ENCODE measurements at regions not wholly inside any gene's neighbourhood (a gene's known extent, or its start where the extent isn't known, plus 50 kb on each side); places are given as distances from the start of the nearest gene placed in this dataset.
A peak's percentile ranks its signal among the peaks of the same experiment; 100 is the strongest.

DNA sequence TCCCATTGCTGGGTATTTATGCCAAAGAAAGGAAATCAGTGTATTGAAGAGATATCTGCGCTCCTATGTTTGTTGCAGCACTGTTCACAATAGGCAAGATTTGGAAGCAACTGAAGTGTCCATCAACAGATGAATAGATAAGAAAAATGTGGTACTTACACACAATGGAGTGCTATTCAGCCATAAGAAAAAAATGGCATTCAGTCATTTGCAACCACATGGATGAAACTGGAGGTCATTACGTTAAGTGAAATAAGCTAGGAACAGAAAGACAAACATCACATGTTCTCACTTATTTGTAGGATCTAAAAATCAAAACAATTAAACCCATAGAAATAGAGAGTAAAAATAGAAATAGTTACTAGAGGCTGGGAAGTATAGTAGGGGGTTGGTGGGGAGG lies 1133.1 kb upstream of the ACO1 start:
- Histone ChIP-seq H3K27ac (ENCODE audit: low read length) (no peak overlapping the region), H3K4me1 (ENCODE audit: control insufficient read depth in 1 of 2, extremely low read depth in 1 of 2, insufficient read depth in 2 of 2, low read length in 2 of 2) (no peaks in the 10 kb centered on the region), H3K36me3 (ENCODE audit: control insufficient read depth in 2 of 2, extremely low read depth in 1 of 2, insufficient read depth in 1 of 2, low read length in 1 of 2) (no peaks in the 10 kb centered on the region), H3K27me3 (replicated peaks in 1 of 2; ENCODE audit: control insufficient read depth in 2 of 2, extremely low read depth in 1 of 2, insufficient read depth in 2 of 2, low read length in 1 of 2) (no peaks in the 10 kb centered on the region), H3K4me3 (ENCODE audit: control insufficient read depth in 1 of 2, extremely low read depth in 1 of 2, low read length in 1 of 2) (no peak overlapping the region), H3K9me3 (no peaks in the 10 kb centered on the region)
- H3K4me3 Mint-ChIP-seq = no peak overlapping the region
- no peaks in the 10 kb centered on the region for H3K4me1 Mint-ChIP-seq
- H3K27ac Mint-ChIP-seq = no peak overlapping the region
- peaks cover 0 to 7% (median 0%) of the 10 kb centered on the region in 3 donors for H3K9me3 Mint-ChIP-seq
- ChIA-PET CTCF (no interaction called here), POLR2A (no interaction called here)
- no peak for DNase-seq
- WGBS (ENCODE audit: insufficient coverage) = no CpG with 5 or more reads among the region's 2 CpGs
- H3K36me3 Mint-ChIP-seq = no peaks in the 10 kb centered on the region
- no peak for ATAC-seq (replicated peaks in 1 of 4)
- peaks cover 0 to 3% of the 10 kb centered on the region in 2 donors for H3K27me3 Mint-ChIP-seq

- peaks cover 0 to 3% of the 10 kb centered on the region in 2 donors for H3K27me3 Mint-ChIP-seq
- DNase-seq = no peak
- no peak for ATAC-seq (replicated peaks in 1 of 4)
- H3K36me3 Mint-ChIP-seq = no peaks in the 10 kb centered on the region
- Histone ChIP-seq H3K4me1 (ENCODE audit: control insufficient read depth in 1 of 2, extremely low read depth in 1 of 2, insufficient read depth in 2 of 2, low read length in 2 of 2) (peaks cover 0 to 4% of the 10 kb centered on the region in 2 experiments), H3K9me3 (no peaks in the 10 kb centered on the region), H3K4me3 (ENCODE audit: control insufficient read depth in 1 of 2, extremely low read depth in 1 of 2, low read length in 1 of 2) (no peak overlapping the region), H3K27ac (ENCODE audit: low read length) (no peak overlapping the region), H3K36me3 (ENCODE audit: control insufficient read depth in 2 of 2, extremely low read depth in 1 of 2, insufficient read depth in 1 of 2, low read length in 1 of 2) (no peaks in the 10 kb centered on the region), H3K27me3 (replicated peaks in 1 of 2; ENCODE audit: control insufficient read depth in 2 of 2, extremely low read depth in 1 of 2, insufficient read depth in 2 of 2, low read length in 1 of 2) (no peaks in the 10 kb centered on the region)
- H3K4me1 Mint-ChIP-seq = peaks cover 0 to 6% (median 3%) of the 10 kb centered on the region in 3 donors
- WGBS (ENCODE audit: insufficient coverage) = 97% methylated on average over 68 of the region's 73 CpGs
- H3K9me3 Mint-ChIP-seq = peaks cover 0 to 7% (median 0%) of the 10 kb centered on the region in 3 donors
- CTCF ChIA-PET = no interaction called here
- no peak overlapping the region for H3K4me3 Mint-ChIP-seq
- POLR2A ChIA-PET = no interaction called here
- H3K27ac Mint-ChIP-seq = peak overlapping the region in 1 of 2 donors; percentile 16
These were observed 1130.4 kb upstream of the ACO1 start for GRCh38 chr9:31253800-31254762.

GRCh38 chr9:31255211-31255610 lies 1129.2 kb upstream of the ACO1 start:
- H3K27me3 ChIP-seq (replicated peaks in 1 of 2; ENCODE audit: control insufficient read depth in 2 of 2, extremely low read depth in 1 of 2, insufficient read depth in 2 of 2, low read length in 1 of 2) = no peaks in the 10 kb centered on the region
- Mint-ChIP-seq H3K9me3 (peaks cover 0 to 7% (median 0%) of the 10 kb centered on the region in 3 donors), H3K4me3 (no peak overlapping the region), H3K27me3 (no peaks in the 10 kb centered on the region), H3K36me3 (no peaks in the 10 kb centered on the region), H3K27ac (peak overlapping the region in 1 of 2 donors; percentile 55), H3K4me1 (peaks cover 6 to 11% (median 9%) of the 10 kb centered on the region in 3 donors)
- H3K36me3 ChIP-seq (ENCODE audit: control insufficient read depth in 2 of 2, extremely low read depth in 1 of 2, insufficient read depth in 1 of 2, low read length in 1 of 2) = no peaks in the 10 kb centered on the region
- POLR2A ChIA-PET = no interaction called here
- 100% methylated on average over 5 of the region's 11 CpGs for WGBS (ENCODE audit: insufficient coverage)
- H3K9me3 ChIP-seq = no peaks in the 10 kb centered on the region
- H3K27ac ChIP-seq (ENCODE audit: low read length) = no peak overlapping the region
- no peak overlapping the region for H3K4me3 ChIP-seq (ENCODE audit: control insufficient read depth in 1 of 2, extremely low read depth in 1 of 2, low read length in 1 of 2)
- DNase-seq (no peak), ATAC-seq (replicated peaks in 1 of 4) (no peak)
- H3K4me1 ChIP-seq (ENCODE audit: control insufficient read depth in 1 of 2, extremely low read depth in 1 of 2, insufficient read depth in 2 of 2, low read length in 2 of 2) = peaks cover 0 to 9% of the 10 kb centered on the region in 2 experiments
- CTCF ChIA-PET = no interaction called here

- WGBS (ENCODE audit: insufficient coverage) = 14% methylated on average over 1 of the region's 2 CpGs
- H3K9me3 ChIP-seq = no peaks in the 10 kb centered on the region
- Mint-ChIP-seq H3K9me3 (no peaks in the 10 kb centered on the region), H3K4me3 (peak overlapping the region in 2 of 3 donors; percentile 25 to 42), H3K27ac (peak overlapping the region; percentile 87 to 92), H3K27me3 (no peaks in the 10 kb centered on the region), H3K36me3 (no peaks in the 10 kb centered on the region), H3K4me1 (peaks cover 13 to 24% (median 19%) of the 10 kb centered on the region in 3 donors)
- H3K4me3 ChIP-seq (ENCODE audit: control insufficient read depth in 1 of 2, extremely low read depth in 1 of 2, low read length in 1 of 2) = no peak overlapping the region
- ChIA-PET CTCF (interaction anchor here in 1 of 2 donors (0.6 kb wide), 4 partner anchors 13 to 815 kb away, joined by 3 to 4 read pairs (median 3); no protein-coding TSS in a partner anchor), POLR2A (interaction anchor here (0.6 kb wide), 4 partner anchors 86 to 1099 kb away, joined by 3 to 10 read pairs (median 4); no protein-coding TSS in a partner anchor)
- peak overlapping the region; percentile 36 for H3K27ac ChIP-seq (ENCODE audit: low read length)
- peaks cover 4 to 14% of the 10 kb centered on the region in 2 experiments for H3K4me1 ChIP-seq (ENCODE audit: control insufficient read depth in 1 of 2, extremely low read depth in 1 of 2, insufficient read depth in 2 of 2, low read length in 2 of 2)
- DNase-seq (peak in 22 of 35 experiments; percentile 2 to 72 (median 16)), ATAC-seq (replicated peaks in 1 of 4) (peak; percentile 94 to 99 (median 98))
- no peaks in the 10 kb centered on the region for H3K36me3 ChIP-seq (ENCODE audit: control insufficient read depth in 2 of 2, extremely low read depth in 1 of 2, insufficient read depth in 1 of 2, low read length in 1 of 2)
- no peaks in the 10 kb centered on the region for H3K27me3 ChIP-seq (replicated peaks in 1 of 2; ENCODE audit: control insufficient read depth in 2 of 2, extremely low read depth in 1 of 2, insufficient read depth in 2 of 2, low read length in 1 of 2)
These were observed 1124.6 kb upstream of the ACO1 start for GRCh38 chr9:31259824-31260223.

DNA sequence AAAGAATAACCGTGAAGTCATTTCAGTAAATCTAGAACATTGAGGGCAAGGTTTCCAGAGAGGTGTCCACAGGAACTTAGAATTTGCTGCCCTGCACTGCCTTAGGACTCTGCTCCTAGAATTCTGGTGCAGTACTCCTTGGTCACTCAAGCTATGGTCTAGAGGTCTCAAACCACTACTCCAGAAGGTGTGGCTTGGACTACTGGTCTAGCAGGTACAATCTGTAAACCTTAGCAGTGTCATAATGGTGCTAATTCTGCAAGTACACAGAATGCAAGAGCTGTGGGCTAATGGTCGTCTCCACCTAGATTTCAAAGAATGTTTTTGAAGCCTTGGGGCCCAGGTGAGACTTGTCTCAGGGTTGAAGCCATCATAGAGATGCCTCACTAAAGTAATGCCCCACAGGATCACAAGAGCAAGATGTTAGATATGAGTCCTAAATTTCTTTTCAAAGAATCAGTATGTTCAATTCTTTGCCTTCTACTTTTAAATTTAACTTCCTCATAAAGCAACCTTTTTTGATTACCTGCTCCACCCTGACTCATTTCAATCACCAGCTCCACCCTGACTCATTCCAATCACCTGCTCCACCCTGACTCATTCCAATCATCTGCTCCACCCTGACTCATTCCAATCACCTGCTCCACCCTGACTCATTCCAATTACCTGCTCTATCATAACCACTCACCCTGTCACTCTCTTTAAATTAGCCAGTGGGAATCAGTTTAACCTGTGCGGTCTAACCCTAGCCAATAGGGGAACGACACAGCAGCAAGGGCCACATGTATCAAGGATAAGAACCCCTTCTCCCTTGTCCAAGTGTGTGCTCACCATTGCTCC lies 1111.8 kb upstream of the ACO1 start:
- peak overlapping the region in 1 of 2 donors; percentile 23 for H3K27ac Mint-ChIP-seq
- no peaks in the 10 kb centered on the region for H3K27me3 Mint-ChIP-seq
- ChIA-PET POLR2A (interaction anchor here (0.6 kb wide), 4 partner anchors 27 to 1141 kb away, joined by 3 to 9 read pairs (median 4); no protein-coding TSS in a partner anchor), CTCF (interaction anchor here (0.6 kb wide), 2 partner anchors 30 to 51 kb away, joined by 3 to 4 read pairs; no protein-coding TSS in a partner anchor)
- no peaks in the 10 kb centered on the region for H3K27me3 ChIP-seq (replicated peaks in 1 of 2; ENCODE audit: control insufficient read depth in 2 of 2, extremely low read depth in 1 of 2, insufficient read depth in 2 of 2, low read length in 1 of 2)
- H3K4me1 ChIP-seq (ENCODE audit: control insufficient read depth in 1 of 2, extremely low read depth in 1 of 2, insufficient read depth in 2 of 2, low read length in 2 of 2) = no peaks in the 10 kb centered on the region
- ATAC-seq (replicated peaks in 1 of 4) (no peak), DNase-seq (no peak)
- H3K36me3 ChIP-seq (ENCODE audit: control insufficient read depth in 2 of 2, extremely low read depth in 1 of 2, insufficient read depth in 1 of 2, low read length in 1 of 2) = no peaks in the 10 kb centered on the region
- H3K4me3 Mint-ChIP-seq = peak overlapping the region in 1 of 3 donors; percentile 1
- 100% methylated on average over 1 of the region's 4 CpGs for WGBS (ENCODE audit: insufficient coverage)
- no peak overlapping the region for H3K27ac ChIP-seq (ENCODE audit: low read length)
- H3K4me3 ChIP-seq (ENCODE audit: control insufficient read depth in 1 of 2, extremely low read depth in 1 of 2, low read length in 1 of 2) = no peak overlapping the region
- peaks cover 15 to 22% (median 15%) of the 10 kb centered on the region in 3 donors for H3K4me1 Mint-ChIP-seq
- no peaks in the 10 kb centered on the region for H3K36me3 Mint-ChIP-seq
- H3K9me3 Mint-ChIP-seq = no peaks in the 10 kb centered on the region
- no peaks in the 10 kb centered on the region for H3K9me3 ChIP-seq

- no CpG with 5 or more reads among the region's 1 CpG for WGBS (ENCODE audit: insufficient coverage)
- DNase-seq (no peak), ATAC-seq (replicated peaks in 1 of 4) (no peak)
- H3K4me3 ChIP-seq (ENCODE audit: control insufficient read depth in 1 of 2, extremely low read depth in 1 of 2, low read length in 1 of 2) = no peak overlapping the region
- no peaks in the 10 kb centered on the region for H3K36me3 ChIP-seq (ENCODE audit: control insufficient read depth in 2 of 2, extremely low read depth in 1 of 2, insufficient read depth in 1 of 2, low read length in 1 of 2)
- peaks cover 30 to 35% (median 33%) of the 10 kb centered on the region in 3 donors for H3K4me1 Mint-ChIP-seq
- H3K36me3 Mint-ChIP-seq = no peaks in the 10 kb centered on the region
- H3K4me1 ChIP-seq (ENCODE audit: control insufficient read depth in 1 of 2, extremely low read depth in 1 of 2, insufficient read depth in 2 of 2, low read length in 2 of 2) = peaks cover 0 to 4% of the 10 kb centered on the region in 2 experiments
- no peak overlapping the region for H3K4me3 Mint-ChIP-seq
- H3K27me3 ChIP-seq (replicated peaks in 1 of 2; ENCODE audit: control insufficient read depth in 2 of 2, extremely low read depth in 1 of 2, insufficient read depth in 2 of 2, low read length in 1 of 2) = no peaks in the 10 kb centered on the region
- no peak overlapping the region for H3K27ac ChIP-seq (ENCODE audit: low read length)
- H3K9me3 Mint-ChIP-seq = no peaks in the 10 kb centered on the region
- H3K27me3 Mint-ChIP-seq = no peaks in the 10 kb centered on the region
- no peaks in the 10 kb centered on the region for H3K9me3 ChIP-seq
- POLR2A ChIA-PET = no interaction called here
- H3K27ac Mint-ChIP-seq = no peak overlapping the region
- CTCF ChIA-PET = no interaction called here
These were observed 1109.0 kb upstream of the ACO1 start for GRCh38 chr9:31275419-31275818.

Data from T-cell (primary cell).